GM12878 (cell line): ENCODE measurements at regions not wholly inside any gene's neighbourhood (a gene's known extent, or its start where the extent isn't known, plus 50 kb on each side); places are given as distances from the start of the nearest gene placed in this dataset.

Source experiments
- ATAC-seq: fragments of 200-7000 bp; cut with Tn5 transposase; 3 replicates; pipeline ENCODE4 v1.9.1; 2020; ENCODE audit warnings: mild to moderate bottlenecking, moderate library complexity
- BruUV-seq: library from RNA; stranded (reverse); fragments of 400-500 nt; replicated peaks from 2 replicates; lab custom pipeline; 2021; lab: Mats Ljungman, UMichigan
- CTCF ChIA-PET: fragments of 300-600 bp; sonication (Branson Sonifier 250); formaldehyde crosslinking; extraction: SDS; loops from one replicate; lab custom pipeline; 2021; ENCODE audit warnings: inconsistent platforms; lab: Yijun Ruan, JAX
- POLR2A ChIA-PET: fragments of 350-600 bp; formaldehyde crosslinking; extraction: SDS; loops from one replicate; lab custom pipeline; 2021; ENCODE audit warnings: inconsistent platforms; lab: Charles Lee
- RAD21 ChIA-PET: fragments of 300-600 bp; sonication (Branson Sonifier 250); formaldehyde crosslinking; loops from one replicate; lab custom pipeline; 2023; ENCODE audit warnings: antibody characterized with exemption; ENCODE audit not compliant: unreplicated experiment; lab: Charles Lee
- SMC1A ChIA-PET: fragments of 300-600 bp; sonication (Branson Sonifier 250); formaldehyde crosslinking; loops from one replicate; lab custom pipeline; 2023; ENCODE audit not compliant: unreplicated experiment, uncharacterized antibody; lab: Charles Lee
- DNase-seq: peaks from one replicate; pipeline ENCODE4 v3.0.0-alpha.2; 2011; ENCODE audit warnings: low read depth, low spot score
- FAIRE-seq: peaks from 3 replicates; lab custom pipeline; 2011; peaks lifted over from hg19 to GRCh38; lab: Jason Lieb, UNC
- H2AFZ ChIP-seq: 2 replicates; pipeline ENCODE4 v1.6.0; 2011; ENCODE audit warnings: low read depth, low read length, control low read depth; ENCODE audit not compliant: control insufficient read depth
- H3K27ac ChIP-seq: 2 replicates; pipeline ENCODE4 v1.5.1; 2011; ENCODE audit warnings: control low read depth; ENCODE audit not compliant: control insufficient read depth, insufficient read depth
- H3K27me3 ChIP-seq, 2 experiments: replicated peaks in 1 of 2; 2 replicates each; pipeline versions ENCODE4 v1.6.0 to v1.6.1; 2011; ENCODE audit warnings: low read length in 1 of 2; ENCODE audit not compliant: control insufficient read depth in 2 of 2, insufficient read depth in 2 of 2
- H3K36me3 ChIP-seq, 2 experiments: 2 replicates each; pipeline ENCODE4 v1.5.1; 2011; ENCODE audit warnings: low read length in 1 of 2; ENCODE audit not compliant: control insufficient read depth in 2 of 2, insufficient read depth in 2 of 2
- H3K4me1 ChIP-seq: 2 replicates; pipeline ENCODE4 v1.6.1; 2011; ENCODE audit warnings: mild to moderate bottlenecking, low read length, moderate library complexity, mixed read lengths; ENCODE audit not compliant: control insufficient read depth, insufficient read depth
- H3K4me2 ChIP-seq: 2 replicates; pipeline ENCODE4 v1.6.0; 2011; ENCODE audit warnings: control low read depth; ENCODE audit not compliant: control insufficient read depth, insufficient read depth
- H3K4me3 ChIP-seq: fragments of 200-600 bp; sonication (generic); 2 replicates; pipeline ENCODE4 v1.5.1; 2016
- H3K79me2 ChIP-seq: 2 replicates; pipeline ENCODE4 v1.6.0; 2011; ENCODE audit warnings: low read length; ENCODE audit not compliant: control insufficient read depth, insufficient read depth
- H3K9ac ChIP-seq: 2 replicates; pipeline ENCODE4 v1.8.0; 2011; ENCODE audit warnings: low read length, control low read depth, mixed read lengths; ENCODE audit not compliant: control insufficient read depth, insufficient read depth
- H3K9me3 ChIP-seq: replicated peaks from 3 replicates; pipeline ENCODE4 v1.5.1; 2011; ENCODE audit warnings: mild to moderate bottlenecking, low read length; ENCODE audit not compliant: control insufficient read depth, insufficient read depth
- H4K20me1 ChIP-seq: 2 replicates; pipeline ENCODE4 v1.6.0; 2011; ENCODE audit not compliant: control insufficient read depth, insufficient read depth
- BCL11A ChIP-seq: IDR thresholded peaks from 2 replicates; pipeline ENCODE4 v1.6.1; 2011; ENCODE audit warnings: low read depth, low read length
- CBFB ChIP-seq: IDR thresholded peaks from 2 replicates; pipeline ENCODE4 v1.6.1; 2016; ENCODE audit warnings: antibody characterized with exemption, low read depth
- CEBPZ ChIP-seq: fragments of 150-350 bp; IDR thresholded peaks from 2 replicates; pipeline ENCODE4 v1.6.1; 2016; ENCODE audit warnings: low read depth, low read length
- NFXL1 ChIP-seq: fragments of 450-650 bp; IDR thresholded peaks from 2 replicates; pipeline ENCODE4 v1.6.1; 2017; ENCODE audit warnings: antibody characterized with exemption, mild to moderate bottlenecking, borderline replicate concordance
- RUNX3 ChIP-seq: IDR thresholded peaks from 2 replicates; pipeline ENCODE4 v1.6.1; 2012; ENCODE audit warnings: low read length, inconsistent platforms
- SMAD5 ChIP-seq: IDR thresholded peaks from 2 replicates; pipeline ENCODE4 v1.6.1; 2016; ENCODE audit warnings: antibody characterized with exemption, low read depth
- USF1 ChIP-seq: IDR thresholded peaks from 2 replicates; pipeline ENCODE4 v1.6.1; 2011; ENCODE audit warnings: borderline replicate concordance, low read depth, mild to moderate bottlenecking, moderate library complexity, mixed read lengths, low read length; ENCODE audit not compliant: insufficient read depth; ENCODE audit errors: extremely low read length
- ZBED1 ChIP-seq: IDR thresholded peaks from 2 replicates; pipeline ENCODE4 v1.6.1; 2016; ENCODE audit warnings: borderline replicate concordance
- WGBS: methylation state at CpG from one replicate; pipeline ENCODE4 v1.1.6; 2016; ENCODE audit warnings: low lambda C conversion rate; ENCODE audit not compliant: insufficient replicate concordance, insufficient coverage; ENCODE audit errors: missing lambda C conversion rate; 5-methylcytosine and 5-hydroxymethylcytosine counted together
- in situ Hi-C: fragments of 300-500 bp; cut with MboI; formaldehyde crosslinking; loops from 9 replicates; pipeline ENCODE4 v1.14.3; 2018; ENCODE audit warnings: mixed read lengths
- intact Hi-C: fragments of 100-400 bp; cut with micrococcal nuclease; formaldehyde crosslinking; loops from one replicate; pipeline ENCODE4 v1.14.2; 2022; ENCODE audit not compliant: unreplicated experiment

GRCh38 chr15:56806148-56806536 lies 72.8 kb upstream of the ZNF280D start:
- no peaks in the 10 kb centered on the region for H4K20me1 ChIP-seq
- RAD21 ChIA-PET: no interaction called here
- H3K4me3 ChIP-seq: no peak overlapping the region
- H3K4me2 ChIP-seq: peak overlapping the region; percentile 54; the same call in 1 of the 2 replicates
- CTCF ChIA-PET: no interaction called here
- H3K27me3 ChIP-seq: no peaks in the 10 kb centered on the region
- peaks cover 9% of the 10 kb centered on the region for H3K9me3 ChIP-seq
- no peaks in the 10 kb centered on the region for H3K79me2 ChIP-seq
- intact Hi-C loops: no loop called here
- SMC1A ChIA-PET: interaction anchor here (0.7 to 1.2 kb wide), 2 partner anchors 13 to 38 kb away, joined by 3 read pairs; no protein-coding TSS in a partner anchor
- no peak overlapping the region for H3K27ac ChIP-seq
- DNase-seq (no peak), FAIRE-seq (peak; percentile 18), ATAC-seq (peak; percentile 38; the same call in 1 of the 3 replicates)
- H3K4me1 ChIP-seq: peaks cover 17% of the 10 kb centered on the region
- POLR2A ChIA-PET: no interaction called here
- no TSS peak for BruUV-seq
- H3K36me3 ChIP-seq: no peaks in the 10 kb centered on the region
- in situ Hi-C loops: loop anchor here (25.0 kb wide), 1 partner anchor 731 kb away; no protein-coding TSS in a partner anchor
- H3K9ac ChIP-seq: no peak overlapping the region
- 23% methylated on average over 2 of the region's 2 CpGs for WGBS
- TF ChIP-seq USF1: no peak
- TF ChIP-seq CEBPZ: no peak
- no peak for TF ChIP-seq SMAD5
- peak; percentile 38; the same call in 1 of the 2 replicates for TF ChIP-seq RUNX3
- TF ChIP-seq CBFB: no peak
- no peak for TF ChIP-seq ZBED1
- TF ChIP-seq BCL11A: no peak
- TF ChIP-seq NFXL1: no peak
- H2AFZ ChIP-seq: peak overlapping the region; percentile 54
